ENCODE measurements at regions not wholly inside any gene's neighbourhood (a gene's known extent, or its start where the extent isn't known, plus 50 kb on each side); places are given as distances from the start of the nearest gene placed in this dataset.

GRCh38 chr3:124353691-124354090, 361.8 kb upstream of the ROPN1 start:
- Histone ChIP-seq H2BK15ac (ENCODE audit: low read length) (no peak overlapping the region), H3K4ac (replicated peaks; ENCODE audit: insufficient read length, low read depth, low read length) (no peak overlapping the region), H3K23me2 (ENCODE audit: low read depth, low read length) (no peaks in the 10 kb centered on the region), H2BK5ac (ENCODE audit: low read depth, low read length) (no peak overlapping the region), H4K8ac (ENCODE audit: extremely low read depth, insufficient read depth, low read length) (no peak overlapping the region), H3K56ac (replicated peaks; ENCODE audit: insufficient read length, low read depth, low read length) (no peak overlapping the region), H3K4me2 (ENCODE audit: insufficient read depth in 1 of 2, low read depth in 2 of 2, low read length in 2 of 2) (no peak overlapping the region), H4K91ac (replicated peaks; ENCODE audit: insufficient read length, low read length) (no peak overlapping the region), H4K20me1 (replicated peaks in 1 of 2; ENCODE audit: control insufficient read depth in 1 of 2, insufficient read depth in 2 of 2, low read length in 2 of 2) (no peaks in the 10 kb centered on the region), H3K14ac (ENCODE audit: insufficient read length) (no peak overlapping the region), H2BK12ac (ENCODE audit: low read depth, low read length) (no peak overlapping the region), H2BK120ac (replicated peaks; ENCODE audit: low read depth, low read length) (no peak overlapping the region), H2AFZ (ENCODE audit: low read length) (no peak overlapping the region), H3K27ac (ENCODE audit: low read depth, low read length) (no peak overlapping the region), H3K27me3 (replicated peaks in 1 of 4; ENCODE audit: control insufficient read depth in 3 of 4, extremely low read depth in 1 of 4, insufficient read depth in 3 of 4, low read length in 3 of 4) (no peaks in the 10 kb centered on the region), H3K4me3 (ENCODE audit: extremely low read depth in 1 of 4, insufficient read depth in 2 of 4, low read depth in 3 of 4, low read length in 4 of 4) (no peak overlapping the region), H2BK20ac (ENCODE audit: low read length) (no peak overlapping the region), H3K9ac (replicated peaks in 1 of 4; ENCODE audit: extremely low read depth in 1 of 4, low read depth in 3 of 4, low read length in 3 of 4) (no peak overlapping the region), H4K5ac (ENCODE audit: insufficient read length, low read depth, low read length) (no peak overlapping the region), H3K18ac (ENCODE audit: extremely low read depth, low read length) (no peak overlapping the region), H3K9me3 (ENCODE audit: insufficient read depth in 2 of 2, low read depth in 1 of 2, low read length in 1 of 2) (no peaks in the 10 kb centered on the region), H3K36me3 (ENCODE audit: control insufficient read depth in 2 of 4, insufficient read depth in 4 of 4, low read length in 3 of 4) (no peaks in the 10 kb centered on the region), H3K4me1 (replicated peaks in 1 of 4; ENCODE audit: control insufficient read depth in 3 of 4, insufficient read depth in 4 of 4, low read length in 3 of 4) (no peaks in the 10 kb centered on the region), H3K79me2 (ENCODE audit: control insufficient read depth in 1 of 2, insufficient read depth in 2 of 2, low read length in 2 of 2) (no peaks in the 10 kb centered on the region), H3K23ac (ENCODE audit: insufficient read length) (no peak overlapping the region), H2AK5ac (ENCODE audit: low read depth, low read length) (no peak overlapping the region), H3K79me1 (ENCODE audit: low read depth, low read length) (no peaks in the 10 kb centered on the region)
- no peak for DNase-seq (ENCODE audit: low read depth in 1 of 2, low spot score in 2 of 2)
- WGBS, 2 experiments (ENCODE audit: extremely low coverage in 1 of 2, insufficient coverage in 1 of 2, insufficient read length in 1 of 2, insufficient replicate concordance in 2 of 2, low coverage in 1 of 2, low lambda C conversion rate in 2 of 2, missing lambda C conversion rate in 1 of 2): 95% methylated on average over 2 of the region's 2 CpGs; no CpG with 5 or more reads in 1 of the 2 experiments
- ChIA-PET POLR2A (ENCODE audit: partially characterized antibody) (no interaction called here), CTCF (ENCODE audit: partially characterized antibody) (interaction anchor here (0.7 to 9.3 kb wide), 6 partner anchors 28 to 337 kb away, joined by 3 to 220 read pairs (median 4); no protein-coding TSS in a partner anchor)
- TF ChIP-seq KDM1A (IDR thresholded peaks at IDR 0.05; ENCODE audit: borderline replicate concordance, low read length): no peak
- no peak for TF ChIP-seq TAF1 (IDR thresholded peaks at IDR 0.05; ENCODE audit: low read depth, low read length)
- TF ChIP-seq GABPA (IDR thresholded peaks at IDR 0.05; ENCODE audit: borderline replicate concordance, insufficient read depth, low read length): no peak
- no peak for TF ChIP-seq HDAC2 (IDR thresholded peaks at IDR 0.05; ENCODE audit: borderline replicate concordance in 1 of 2, low read depth in 2 of 2, low read length in 2 of 2)
- TF ChIP-seq RFX5 (IDR thresholded peaks at IDR 0.05; ENCODE audit: borderline replicate concordance, low read depth, low read length): no peak
- TF ChIP-seq E2F6 (IDR thresholded peaks at IDR 0.05): no peak
- no peak for FAIRE-seq
